BE2C (cell line): ENCODE measurements at regions not wholly inside any gene's neighbourhood (a gene's known extent, or its start where the extent isn't known, plus 50 kb on each side); places are given as distances from the start of the nearest gene placed in this dataset.

Source experiments
- DNase-seq: peaks from one replicate; pipeline ENCODE4 v3.0.0-alpha.2; 2020
- H3K27me3 ChIP-seq: fragments of 250-450 bp; sonication (Bioruptor Pico); 2 replicates; pipeline ENCODE4 v1.5.1; 2020; ENCODE audit warnings: mild to moderate bottlenecking
- H3K36me3 ChIP-seq: fragments of 250-450 bp; sonication (Bioruptor Pico); 2 replicates; pipeline ENCODE4 v1.5.1; 2020; ENCODE audit warnings: mild to moderate bottlenecking
- H3K4me1 ChIP-seq: fragments of 250-450 bp; sonication (Bioruptor Pico); 2 replicates; pipeline ENCODE4 v1.5.1; 2020
- H3K4me3 ChIP-seq: 2 replicates; pipeline ENCODE4 v1.5.1; 2011; ENCODE audit warnings: low read depth, low read length
- H3K9me3 ChIP-seq: fragments of 250-450 bp; sonication (Bioruptor Pico); 2 replicates; pipeline ENCODE4 v1.5.1; 2020
- CTCF ChIP-seq: IDR thresholded peaks from 2 replicates; pipeline ENCODE4 v1.5.1; 2012; ENCODE audit warnings: mild to moderate bottlenecking, low read depth, low read length

DNA sequence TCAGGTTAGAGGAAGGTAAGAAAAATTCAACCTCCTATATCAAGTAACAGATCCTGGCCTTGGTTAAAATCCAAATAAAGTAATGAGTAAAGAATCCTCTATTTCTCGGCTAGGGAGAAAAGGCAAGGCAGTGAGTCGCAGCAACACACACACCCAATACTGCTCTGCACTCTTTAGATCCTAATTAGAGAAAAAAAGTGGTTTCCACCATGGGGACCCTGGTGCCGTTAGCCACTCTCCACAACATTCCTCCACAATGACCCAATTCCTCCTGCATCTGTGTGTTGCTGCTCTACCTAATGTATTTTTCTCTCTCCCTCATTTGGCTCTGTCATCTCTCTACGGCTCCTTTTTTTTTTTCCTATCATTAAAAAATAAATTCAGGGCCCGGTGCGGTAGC is 462.7 kb downstream of the METTL4 start:
- Histone ChIP-seq H3K4me1 (no peaks in the 10 kb centered on the region), H3K9me3 (no peaks in the 10 kb centered on the region), H3K27me3 (no peaks in the 10 kb centered on the region), H3K36me3 (no peaks in the 10 kb centered on the region), H3K4me3 (no peak overlapping the region)
- TF ChIP-seq CTCF, result no peak
- no peak for DNase-seq

DNA sequence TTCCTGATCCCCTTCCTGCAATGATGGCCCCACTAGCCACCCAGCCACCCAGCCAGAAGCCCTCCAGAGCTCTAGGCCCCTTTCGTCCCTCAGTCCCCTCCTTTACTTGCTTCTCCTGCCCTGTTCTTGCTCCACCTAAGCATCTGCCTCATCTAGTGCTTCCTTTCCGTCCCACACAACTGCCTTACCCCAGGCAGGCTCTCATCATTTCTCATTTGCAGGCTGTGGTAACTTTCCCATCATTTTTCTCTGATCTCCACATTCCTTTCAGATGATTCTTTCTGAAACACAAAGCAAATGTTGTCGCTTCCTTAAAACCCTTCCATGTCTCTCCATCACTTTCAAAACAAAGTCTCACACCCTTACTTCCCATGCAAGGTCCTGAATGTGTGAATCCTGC is 459.8 kb downstream of the METTL4 start:
- Histone ChIP-seq H3K4me3 (no peak overlapping the region), H3K27me3 (no peaks in the 10 kb centered on the region), H3K9me3 (no peaks in the 10 kb centered on the region), H3K36me3 (no peaks in the 10 kb centered on the region), H3K4me1 (no peaks in the 10 kb centered on the region)
- TF ChIP-seq CTCF, result no peak
- no peak for DNase-seq

- Histone ChIP-seq H3K36me3 (no peaks in the 10 kb centered on the region), H3K9me3 (no peaks in the 10 kb centered on the region), H3K27me3 (no peaks in the 10 kb centered on the region), H3K4me1 (no peaks in the 10 kb centered on the region), H3K4me3 (no peak overlapping the region)
- no peak for DNase-seq
- TF ChIP-seq CTCF, result no peak
Measured at GRCh38 chr18:2112435-2113045, 458.8 kb downstream of the METTL4 start.

GRCh38 chr18:2114289-2114688 is 457.0 kb downstream of the METTL4 start:
- no peaks in the 10 kb centered on the region for H3K9me3 ChIP-seq
- no peak for DNase-seq
- H3K27me3 ChIP-seq, result no peaks in the 10 kb centered on the region
- H3K36me3 ChIP-seq, result no peaks in the 10 kb centered on the region
- H3K4me3 ChIP-seq, result no peak overlapping the region
- H3K4me1 ChIP-seq, result no peaks in the 10 kb centered on the region
- no peak for TF ChIP-seq CTCF

GRCh38 chr18:2114765-2115164 is 456.5 kb downstream of the METTL4 start:
- no peaks in the 10 kb centered on the region for H3K9me3 ChIP-seq
- H3K27me3 ChIP-seq, result no peaks in the 10 kb centered on the region
- H3K4me3 ChIP-seq, result no peak overlapping the region
- no peaks in the 10 kb centered on the region for H3K36me3 ChIP-seq
- no peak for DNase-seq
- no peaks in the 10 kb centered on the region for H3K4me1 ChIP-seq
- TF ChIP-seq CTCF, result no peak

DNA sequence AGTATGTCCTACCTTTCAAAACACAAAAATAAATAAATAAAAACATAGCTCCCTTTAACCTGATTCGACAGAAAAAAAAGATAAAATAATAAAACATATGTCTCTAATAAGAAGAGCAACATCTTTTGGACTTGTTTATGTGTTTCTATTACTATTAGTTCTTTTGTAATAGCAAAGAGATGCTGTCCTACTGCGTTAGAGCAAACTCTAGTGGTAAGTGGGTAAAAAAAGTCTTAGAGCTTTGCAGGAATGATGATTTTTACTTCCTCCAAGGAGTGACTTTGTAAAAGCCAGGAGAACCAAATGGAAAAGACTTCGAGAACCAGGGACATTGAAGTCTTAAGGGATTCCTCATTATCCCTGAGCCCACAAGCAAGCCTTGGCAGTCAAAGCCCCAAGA is 450.1 kb downstream of the METTL4 start:
- Histone ChIP-seq H3K36me3 (no peaks in the 10 kb centered on the region), H3K4me1 (no peaks in the 10 kb centered on the region), H3K27me3 (no peaks in the 10 kb centered on the region), H3K9me3 (no peaks in the 10 kb centered on the region), H3K4me3 (no peak overlapping the region)
- TF ChIP-seq CTCF, result no peak
- DNase-seq, result no peak
